ENCODE measurements at regions not wholly inside any gene's neighbourhood (a gene's known extent, or its start where the extent isn't known, plus 50 kb on each side); places are given as distances from the start of the nearest gene placed in this dataset.

DNA sequence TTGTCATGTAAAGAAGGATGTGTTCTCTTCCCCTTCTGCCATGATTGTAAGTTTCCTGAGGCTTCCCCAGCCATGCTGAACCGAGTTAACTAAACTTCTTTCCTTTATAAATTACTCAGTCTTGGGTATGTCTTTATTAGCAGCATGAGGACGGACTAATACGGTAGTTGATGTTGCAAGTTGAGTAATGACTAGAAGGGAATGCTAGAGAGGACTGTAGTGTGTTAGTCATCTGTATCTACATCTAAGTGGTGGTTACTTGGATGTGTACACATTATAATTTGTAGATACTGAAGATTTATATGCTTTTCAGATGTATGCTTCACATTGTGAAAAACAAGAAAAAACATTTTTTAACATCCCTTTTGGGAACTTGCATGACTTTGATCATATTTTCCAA is 244.6 kb downstream of the POLR1F start:
- Histone ChIP-seq H3K4me3 (replicated peaks; ENCODE audit: low read depth, low read length) (no peak overlapping the region), H3K36me3 (ENCODE audit: control insufficient read depth, insufficient read depth, low read length) (no peaks in the 10 kb centered on the region), H3K27me3 (replicated peaks; ENCODE audit: control insufficient read depth, insufficient read depth, low read length) (no peaks in the 10 kb centered on the region)
- TF ChIP-seq, protein P1, sequence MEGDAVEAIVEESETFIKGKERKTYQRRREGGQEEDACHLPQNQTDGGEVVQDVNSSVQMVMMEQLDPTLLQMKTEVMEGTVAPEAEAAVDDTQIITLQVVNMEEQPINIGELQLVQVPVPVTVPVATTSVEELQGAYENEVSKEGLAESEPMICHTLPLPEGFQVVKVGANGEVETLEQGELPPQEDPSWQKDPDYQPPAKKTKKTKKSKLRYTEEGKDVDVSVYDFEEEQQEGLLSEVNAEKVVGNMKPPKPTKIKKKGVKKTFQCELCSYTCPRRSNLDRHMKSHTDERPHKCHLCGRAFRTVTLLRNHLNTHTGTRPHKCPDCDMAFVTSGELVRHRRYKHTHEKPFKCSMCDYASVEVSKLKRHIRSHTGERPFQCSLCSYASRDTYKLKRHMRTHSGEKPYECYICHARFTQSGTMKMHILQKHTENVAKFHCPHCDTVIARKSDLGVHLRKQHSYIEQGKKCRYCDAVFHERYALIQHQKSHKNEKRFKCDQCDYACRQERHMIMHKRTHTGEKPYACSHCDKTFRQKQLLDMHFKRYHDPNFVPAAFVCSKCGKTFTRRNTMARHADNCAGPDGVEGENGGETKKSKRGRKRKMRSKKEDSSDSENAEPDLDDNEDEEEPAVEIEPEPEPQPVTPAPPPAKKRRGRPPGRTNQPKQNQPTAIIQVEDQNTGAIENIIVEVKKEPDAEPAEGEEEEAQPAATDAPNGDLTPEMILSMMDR (IDR thresholded peaks at IDR 0.05; ENCODE audit: insufficient read depth, low read length, poor library complexity, severe bottlenecking), result no peak
- no peak for DNase-seq (ENCODE audit: extremely low read depth, insufficient read length)

DNA sequence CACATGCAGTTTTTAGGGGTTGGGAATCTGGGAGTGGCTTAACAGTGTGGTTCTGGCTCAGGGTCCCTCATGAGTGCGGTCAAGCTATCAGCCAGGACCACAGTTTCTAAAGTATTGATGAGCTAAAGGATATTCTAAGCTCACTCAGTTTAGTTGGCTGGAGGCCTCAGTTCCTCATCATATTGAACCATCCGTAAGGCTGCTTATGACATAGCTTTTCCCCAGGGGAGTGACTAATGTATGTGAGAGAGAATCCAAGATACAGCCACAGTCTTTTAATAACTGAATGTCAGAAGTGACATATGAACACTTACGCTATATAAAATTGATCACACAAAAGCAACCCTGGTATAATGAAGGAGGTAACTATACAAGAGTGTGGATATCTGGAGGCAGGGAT is 245.3 kb downstream of the POLR1F start:
- H3K36me3 ChIP-seq (ENCODE audit: control insufficient read depth, insufficient read depth, low read length), result no peaks in the 10 kb centered on the region
- TF ChIP-seq, protein P1 (IDR thresholded peaks at IDR 0.05; ENCODE audit: insufficient read depth, low read length, poor library complexity, severe bottlenecking), result no peak
- no peaks in the 10 kb centered on the region for H3K27me3 ChIP-seq (replicated peaks; ENCODE audit: control insufficient read depth, insufficient read depth, low read length)
- no peak overlapping the region for H3K4me3 ChIP-seq (replicated peaks; ENCODE audit: low read depth, low read length)
- DNase-seq (ENCODE audit: extremely low read depth, insufficient read length), result no peak

DNA sequence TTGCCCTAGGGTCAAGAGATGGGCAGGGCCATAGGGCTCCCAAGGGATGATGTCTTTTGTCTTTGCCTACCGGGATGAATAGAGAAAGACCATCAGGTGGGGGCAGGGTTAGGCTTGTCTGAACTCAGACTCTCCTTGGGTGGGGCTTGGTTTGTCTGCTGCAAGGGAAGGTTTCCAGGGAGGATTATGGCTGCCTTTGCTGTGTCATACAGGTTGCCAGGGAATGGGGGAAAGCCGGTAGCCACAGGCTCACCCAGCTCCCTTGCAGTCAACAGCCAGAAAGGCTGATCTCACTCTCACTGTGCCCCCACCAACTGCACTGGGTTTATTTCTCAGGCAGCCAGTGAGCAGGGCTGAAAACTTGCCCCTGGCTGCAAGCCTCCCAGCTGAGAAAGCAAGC is 253.2 kb downstream of the POLR1F start:
- TF ChIP-seq, protein P1 (IDR thresholded peaks at IDR 0.05; ENCODE audit: insufficient read depth, low read length, poor library complexity, severe bottlenecking), result no peak
- no peaks in the 10 kb centered on the region for H3K27me3 ChIP-seq (replicated peaks; ENCODE audit: control insufficient read depth, insufficient read depth, low read length)
- DNase-seq (ENCODE audit: extremely low read depth, insufficient read length), result no peak
- no peak overlapping the region for H3K4me3 ChIP-seq (replicated peaks; ENCODE audit: low read depth, low read length)
- H3K36me3 ChIP-seq (ENCODE audit: control insufficient read depth, insufficient read depth, low read length), result no peaks in the 10 kb centered on the region

DNA sequence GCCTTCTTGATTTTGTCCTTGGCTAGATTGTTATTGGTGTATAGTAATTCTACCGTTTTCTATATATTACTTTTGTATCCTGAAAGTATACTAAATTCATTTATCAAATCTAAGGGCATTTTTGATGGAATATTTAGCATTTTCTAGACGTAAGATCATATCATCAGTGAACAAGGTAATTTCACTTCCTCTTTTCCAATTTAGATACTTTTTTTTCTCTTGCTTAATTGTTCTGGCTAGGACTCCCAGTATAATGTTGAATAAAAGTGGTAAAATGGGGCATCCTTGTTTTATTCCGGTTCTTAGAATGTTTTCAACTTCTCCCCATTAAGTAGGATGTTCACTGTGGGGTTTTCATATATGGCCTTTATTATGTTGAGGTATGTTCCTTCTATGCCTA is 260.7 kb downstream of the POLR1F start:
- Histone ChIP-seq H3K27me3 (replicated peaks; ENCODE audit: control insufficient read depth, insufficient read depth, low read length) (no peaks in the 10 kb centered on the region), H3K4me3 (replicated peaks; ENCODE audit: low read depth, low read length) (no peak overlapping the region), H3K36me3 (ENCODE audit: control insufficient read depth, insufficient read depth, low read length) (no peaks in the 10 kb centered on the region)
- no peak for DNase-seq (ENCODE audit: extremely low read depth, insufficient read length)
- TF ChIP-seq, protein P1 (IDR thresholded peaks at IDR 0.05; ENCODE audit: insufficient read depth, low read length, poor library complexity, severe bottlenecking), result no peak

DNA sequence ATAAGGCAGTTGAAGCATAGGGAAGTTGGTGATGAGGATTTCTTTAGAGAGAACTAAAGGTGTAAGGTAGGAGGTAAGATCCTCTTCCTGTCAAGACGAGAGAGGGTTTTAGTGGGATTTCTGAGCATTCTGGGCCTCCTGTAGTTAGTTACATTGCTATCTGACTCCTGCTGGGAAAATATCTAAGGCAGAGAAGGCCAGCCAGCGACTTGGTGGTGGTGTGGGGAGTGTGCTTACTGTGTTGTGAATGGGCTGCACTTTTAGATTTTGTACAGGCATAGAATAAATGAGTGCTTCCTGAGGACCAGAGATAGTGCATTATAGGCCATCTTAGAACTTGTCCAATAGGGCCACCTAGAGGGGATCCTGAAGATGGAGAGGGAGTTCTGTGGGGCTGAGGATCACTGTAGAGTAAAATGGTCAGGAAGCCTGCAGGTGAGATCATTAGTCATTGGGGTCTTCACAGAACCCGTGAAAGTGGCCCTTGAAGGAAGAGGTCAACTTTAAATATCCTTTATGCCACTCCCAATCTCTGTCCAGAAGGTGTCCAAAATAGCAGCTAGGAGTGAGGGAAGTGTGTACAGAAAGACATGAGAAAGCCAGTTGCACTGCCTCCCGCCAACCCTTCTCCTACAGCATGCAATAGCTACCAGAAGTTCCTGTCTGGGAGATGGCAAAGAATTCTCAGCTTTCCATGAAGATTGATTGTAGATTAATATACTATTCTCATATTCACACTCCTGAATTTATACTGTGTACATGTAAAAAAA is 266.6 kb downstream of the POLR1F start:
- Histone ChIP-seq H3K4me3 (replicated peaks; ENCODE audit: low read depth, low read length) (no peak overlapping the region), H3K36me3 (ENCODE audit: control insufficient read depth, insufficient read depth, low read length) (no peaks in the 10 kb centered on the region), H3K27me3 (replicated peaks; ENCODE audit: control insufficient read depth, insufficient read depth, low read length) (no peaks in the 10 kb centered on the region)
- TF ChIP-seq, protein P1 (IDR thresholded peaks at IDR 0.05; ENCODE audit: insufficient read depth, low read length, poor library complexity, severe bottlenecking), result peak; percentile 30
- no peak for DNase-seq (ENCODE audit: extremely low read depth, insufficient read length)

All from GM06990 (cell line).